ENCODE measurements at regions not wholly inside any gene's neighbourhood (a gene's known extent, or its start where the extent isn't known, plus 50 kb on each side); places are given as distances from the start of the nearest gene placed in this dataset.

- TF ChIP-seq CTCF (IDR thresholded peaks at IDR 0.05 in 8 of 11, conservative IDR thresholded peaks at IDR 0.05 in 3 of 11) (no peak), POLR2AphosphoS5 (IDR thresholded peaks at IDR 0.05) (no peak), POLR2A (IDR thresholded peaks at IDR 0.05) (no peak)
These were observed 738.3 kb upstream of the STXBP6 start for GRCh38 chr14:25788252-25788651.
